ENCODE measurements at regions not wholly inside any gene's neighbourhood (a gene's known extent, or its start where the extent isn't known, plus 50 kb on each side); places are given as distances from the start of the nearest gene placed in this dataset.

DNA sequence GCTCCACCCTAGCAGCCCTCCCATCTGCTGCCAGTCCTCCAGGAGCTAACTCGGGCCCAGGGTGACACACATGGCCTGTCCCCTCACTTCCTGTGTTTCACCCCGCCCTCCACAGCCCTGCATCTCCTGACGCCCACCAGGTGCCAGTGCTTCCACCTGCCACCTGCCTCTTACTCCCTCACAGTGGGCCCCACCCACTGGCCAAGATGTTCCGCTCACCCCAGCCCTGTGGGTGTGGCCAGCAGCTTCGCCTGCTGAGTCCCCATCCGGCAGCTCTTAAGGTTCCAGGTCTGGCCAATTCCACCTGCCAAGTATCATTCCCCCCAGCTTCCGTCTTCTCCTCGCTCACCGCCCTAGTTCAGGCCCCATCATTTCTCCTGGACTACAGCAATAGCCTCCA, 184.1 kb downstream of the MBOAT1 start:
- Histone ChIP-seq H3K27me3 (ENCODE audit: control insufficient read depth, low read length) (no peaks in the 10 kb centered on the region), H3K9me3 (ENCODE audit: control insufficient read depth, insufficient read depth, low read length) (no peaks in the 10 kb centered on the region), H3K27ac (ENCODE audit: low read depth, low read length) (no peak overlapping the region), H4K20me1 (ENCODE audit: control insufficient read depth, insufficient read depth, low read depth, low read length) (no peaks in the 10 kb centered on the region), H3F3A (ENCODE audit: control insufficient read depth, insufficient read depth) (no peaks in the 10 kb centered on the region), H3K4me3 (ENCODE audit: low read length) (no peak overlapping the region), H3K36me3 (ENCODE audit: control insufficient read depth, low read length) (no peaks in the 10 kb centered on the region), H3K9me2 (replicated peaks; ENCODE audit: control insufficient read depth, low read length) (no peaks in the 10 kb centered on the region), H3K4me2 (ENCODE audit: low read length) (no peak overlapping the region), H3K4me1 (ENCODE audit: control insufficient read depth, low read length) (no peaks in the 10 kb centered on the region), H3K79me2 (ENCODE audit: control insufficient read depth, low read length) (no peaks in the 10 kb centered on the region)
- TF ChIP-seq EZH2phosphoT487 (IDR thresholded peaks at IDR 0.05; ENCODE audit: borderline replicate concordance, low read length): no peak
- no peak for TF ChIP-seq CTCF (IDR thresholded peaks at IDR 0.05; ENCODE audit: low read depth, low read length, poor library complexity, severe bottlenecking)

- no peaks in the 10 kb centered on the region for H3K9me3 ChIP-seq (ENCODE audit: control insufficient read depth, insufficient read depth, low read length)
- no peaks in the 10 kb centered on the region for H3F3A ChIP-seq (ENCODE audit: control insufficient read depth, insufficient read depth)
- no peaks in the 10 kb centered on the region for H3K9me2 ChIP-seq (replicated peaks; ENCODE audit: control insufficient read depth, low read length)
- no peaks in the 10 kb centered on the region for H3K36me3 ChIP-seq (ENCODE audit: control insufficient read depth, low read length)
- no peak for TF ChIP-seq CTCF (IDR thresholded peaks at IDR 0.05; ENCODE audit: low read depth, low read length, poor library complexity, severe bottlenecking)
- TF ChIP-seq EZH2phosphoT487 (IDR thresholded peaks at IDR 0.05; ENCODE audit: borderline replicate concordance, low read length): no peak
- no peaks in the 10 kb centered on the region for H3K4me1 ChIP-seq (ENCODE audit: control insufficient read depth, low read length)
- no peaks in the 10 kb centered on the region for H3K27me3 ChIP-seq (ENCODE audit: control insufficient read depth, low read length)
- H4K20me1 ChIP-seq (ENCODE audit: control insufficient read depth, insufficient read depth, low read depth, low read length): no peaks in the 10 kb centered on the region
- H3K27ac ChIP-seq (ENCODE audit: low read depth, low read length): no peak overlapping the region
- no peak overlapping the region for H3K4me3 ChIP-seq (ENCODE audit: low read length)
- no peaks in the 10 kb centered on the region for H3K79me2 ChIP-seq (ENCODE audit: control insufficient read depth, low read length)
- no peak overlapping the region for H3K4me2 ChIP-seq (ENCODE audit: low read length)
These were observed 183.7 kb downstream of the MBOAT1 start for GRCh38 chr6:20028562-20028961.

- no peak overlapping the region for H3K4me2 ChIP-seq (ENCODE audit: low read length)
- TF ChIP-seq CTCF (IDR thresholded peaks at IDR 0.05; ENCODE audit: low read depth, low read length, poor library complexity, severe bottlenecking): no peak
- TF ChIP-seq EZH2phosphoT487 (IDR thresholded peaks at IDR 0.05; ENCODE audit: borderline replicate concordance, low read length): no peak
- no peaks in the 10 kb centered on the region for H3K36me3 ChIP-seq (ENCODE audit: control insufficient read depth, low read length)
- no peaks in the 10 kb centered on the region for H3K27me3 ChIP-seq (ENCODE audit: control insufficient read depth, low read length)
- H3K4me3 ChIP-seq (ENCODE audit: low read length): no peak overlapping the region
- no peaks in the 10 kb centered on the region for H3K4me1 ChIP-seq (ENCODE audit: control insufficient read depth, low read length)
- H3K9me2 ChIP-seq (replicated peaks; ENCODE audit: control insufficient read depth, low read length): no peaks in the 10 kb centered on the region
- H3K9me3 ChIP-seq (ENCODE audit: control insufficient read depth, insufficient read depth, low read length): no peaks in the 10 kb centered on the region
- H3F3A ChIP-seq (ENCODE audit: control insufficient read depth, insufficient read depth): no peaks in the 10 kb centered on the region
- H4K20me1 ChIP-seq (ENCODE audit: control insufficient read depth, insufficient read depth, low read depth, low read length): no peaks in the 10 kb centered on the region
- H3K79me2 ChIP-seq (ENCODE audit: control insufficient read depth, low read length): no peaks in the 10 kb centered on the region
- no peak overlapping the region for H3K27ac ChIP-seq (ENCODE audit: low read depth, low read length)
These were observed 182.3 kb downstream of the MBOAT1 start for GRCh38 chr6:20029979-20030378.

DNA sequence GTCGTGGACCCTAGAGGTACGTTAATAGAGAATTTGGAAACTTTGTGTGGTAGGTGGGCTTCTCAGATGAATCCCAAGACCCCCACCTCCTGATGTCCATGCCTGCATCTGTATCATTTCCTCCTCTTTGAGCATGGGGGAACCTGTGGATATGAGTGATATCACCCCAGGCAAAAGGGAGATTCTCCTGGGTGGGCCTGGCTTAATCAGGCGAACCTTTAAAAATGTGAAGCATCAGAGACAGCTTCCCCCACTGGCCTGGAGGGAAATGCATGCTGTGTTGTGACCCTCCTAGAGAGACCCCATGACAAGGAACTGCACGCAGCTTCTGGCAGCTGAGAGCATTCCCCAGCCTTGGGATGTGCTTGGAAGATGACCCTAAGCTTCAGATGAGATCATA, 180.9 kb downstream of the MBOAT1 start:
- H3F3A ChIP-seq (ENCODE audit: control insufficient read depth, insufficient read depth): no peaks in the 10 kb centered on the region
- no peaks in the 10 kb centered on the region for H3K4me1 ChIP-seq (ENCODE audit: control insufficient read depth, low read length)
- H3K27me3 ChIP-seq (ENCODE audit: control insufficient read depth, low read length): no peaks in the 10 kb centered on the region
- no peaks in the 10 kb centered on the region for H3K9me2 ChIP-seq (replicated peaks; ENCODE audit: control insufficient read depth, low read length)
- no peak overlapping the region for H3K4me3 ChIP-seq (ENCODE audit: low read length)
- no peaks in the 10 kb centered on the region for H4K20me1 ChIP-seq (ENCODE audit: control insufficient read depth, insufficient read depth, low read depth, low read length)
- no peak overlapping the region for H3K27ac ChIP-seq (ENCODE audit: low read depth, low read length)
- TF ChIP-seq EZH2phosphoT487 (IDR thresholded peaks at IDR 0.05; ENCODE audit: borderline replicate concordance, low read length) (no peak), CTCF (IDR thresholded peaks at IDR 0.05; ENCODE audit: low read depth, low read length, poor library complexity, severe bottlenecking) (no peak)
- no peaks in the 10 kb centered on the region for H3K9me3 ChIP-seq (ENCODE audit: control insufficient read depth, insufficient read depth, low read length)
- H3K79me2 ChIP-seq (ENCODE audit: control insufficient read depth, low read length): no peaks in the 10 kb centered on the region
- H3K36me3 ChIP-seq (ENCODE audit: control insufficient read depth, low read length): no peaks in the 10 kb centered on the region
- no peak overlapping the region for H3K4me2 ChIP-seq (ENCODE audit: low read length)

Measured in DOHH2 (cell line).